ENCODE measurements at regions not wholly inside any gene's neighbourhood (a gene's known extent, or its start where the extent isn't known, plus 50 kb on each side); places are given as distances from the start of the nearest gene placed in this dataset.

GRCh38 chr1:234779160-234779538 is 169.2 kb upstream of the IRF2BP2 start:
- Histone ChIP-seq H4K91ac (ENCODE audit: insufficient read length, low read depth, low read length) (no peak overlapping the region), H4K5ac (ENCODE audit: insufficient read length, low read depth, low read length) (no peak overlapping the region), H3K9me3 (ENCODE audit: control insufficient read depth, low read depth, low read length) (no peaks in the 10 kb centered on the region), H3T11ph (ENCODE audit: low read length) (no peak overlapping the region), H3K79me2 (ENCODE audit: insufficient read depth, low read length) (no peaks in the 10 kb centered on the region), H2BK12ac (ENCODE audit: insufficient read length, low read depth, low read length) (no peak overlapping the region), H2BK5ac (ENCODE audit: insufficient read length, low read length) (no peak overlapping the region), H3K27ac (ENCODE audit: insufficient read length, low read depth, low read length) (no peak overlapping the region), H2AK5ac (ENCODE audit: insufficient read length, low read length) (no peak overlapping the region), H3K23ac (ENCODE audit: insufficient read length, low read depth, low read length) (no peak overlapping the region), H4K8ac (replicated peaks; ENCODE audit: insufficient read length, low read depth, low read length) (no peak overlapping the region), H4K20me1 (ENCODE audit: control insufficient read depth, insufficient read depth, insufficient read length) (no peaks in the 10 kb centered on the region), H2AFZ (ENCODE audit: low read length) (no peak overlapping the region), H3K9ac (ENCODE audit: extremely low read depth, insufficient read length, low read length) (no peak overlapping the region), H3K18ac (ENCODE audit: insufficient read length, low read depth, low read length) (no peak overlapping the region), H2BK120ac (ENCODE audit: low read depth, low read length, poor library complexity, severe bottlenecking) (no peak overlapping the region), H3K4ac (ENCODE audit: low read depth, low read length) (no peak overlapping the region), H3K14ac (ENCODE audit: insufficient read depth, low read length) (no peak overlapping the region), H3K56ac (ENCODE audit: insufficient read length, low read depth, low read length) (no peak overlapping the region), H3K27me3 (ENCODE audit: insufficient read depth, low read length) (no peaks in the 10 kb centered on the region), H3K23me2 (ENCODE audit: insufficient read length, low read depth, low read length, poor library complexity, severe bottlenecking) (no peaks in the 10 kb centered on the region), H2BK15ac (ENCODE audit: low read depth, low read length) (no peak overlapping the region), H3K4me1 (ENCODE audit: insufficient read depth, low read length) (peaks cover 8% of the 10 kb centered on the region), H3K4me2 (ENCODE audit: insufficient read depth, insufficient read length, low read length) (no peak overlapping the region), H3K79me1 (ENCODE audit: insufficient read depth, low read depth, low read length, poor library complexity, severe bottlenecking) (no peaks in the 10 kb centered on the region), H2BK20ac (ENCODE audit: low read depth, low read length, poor library complexity, severe bottlenecking) (no peak overlapping the region)
- H3K36me3 Mint-ChIP-seq (ENCODE audit: insufficient read depth in 1 of 3, low read depth in 3 of 3) = no peaks in the 10 kb centered on the region
- no peak overlapping the region for H3K4me3 Mint-ChIP-seq
- H3K27me3 Mint-ChIP-seq (ENCODE audit: low read depth) = peaks cover 2% of the 10 kb centered on the region; the same call in 1 of the 2 replicates
- DNase-seq = no peak
- WGBS (ENCODE audit: extremely low coverage, insufficient read length, low lambda C conversion rate) = no CpG with 5 or more reads among the region's 7 CpGs
- H3K4me1 Mint-ChIP-seq = no peaks in the 10 kb centered on the region
- peaks cover 0 to 2% of the 10 kb centered on the region in 2 experiments; a peak in 1 of 5 replicates for H3K9me3 Mint-ChIP-seq
- no peak for TF ChIP-seq CTCF (conservative IDR thresholded peaks at IDR 0.05)
- no peak overlapping the region for H3K27ac Mint-ChIP-seq

All from H9 (cell line).